ENCODE measurements at regions not wholly inside any gene's neighbourhood (a gene's known extent, or its start where the extent isn't known, plus 50 kb on each side); places are given as distances from the start of the nearest gene placed in this dataset.

DNA sequence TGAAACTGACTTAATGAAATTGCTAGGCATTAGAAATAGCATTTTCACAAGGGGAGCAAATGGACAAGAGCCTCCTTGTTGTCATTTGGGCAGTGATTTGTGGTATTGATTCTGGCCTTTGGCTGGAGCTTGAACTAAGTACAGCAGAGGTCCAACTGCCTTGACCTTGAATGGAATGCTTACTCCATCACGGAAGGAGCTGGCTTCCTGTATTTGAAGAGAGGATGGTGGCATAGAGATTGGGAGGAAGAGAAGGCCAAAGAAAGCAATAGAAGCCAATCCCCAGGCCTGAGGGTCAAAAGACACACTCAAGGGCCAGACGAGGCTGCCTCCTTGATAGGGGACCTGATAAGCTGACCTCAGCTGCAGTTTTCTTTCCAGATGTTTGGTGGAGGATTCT lies 126.6 kb upstream of the MPPED2 start:
- DNase-seq (ENCODE audit: low read depth in 1 of 2, low spot score in 1 of 2), result no peak
- H3K27me3 ChIP-seq (ENCODE audit: insufficient read depth, poor library complexity, severe bottlenecking), result no peaks in the 10 kb centered on the region
- TF ChIP-seq, protein P1, sequence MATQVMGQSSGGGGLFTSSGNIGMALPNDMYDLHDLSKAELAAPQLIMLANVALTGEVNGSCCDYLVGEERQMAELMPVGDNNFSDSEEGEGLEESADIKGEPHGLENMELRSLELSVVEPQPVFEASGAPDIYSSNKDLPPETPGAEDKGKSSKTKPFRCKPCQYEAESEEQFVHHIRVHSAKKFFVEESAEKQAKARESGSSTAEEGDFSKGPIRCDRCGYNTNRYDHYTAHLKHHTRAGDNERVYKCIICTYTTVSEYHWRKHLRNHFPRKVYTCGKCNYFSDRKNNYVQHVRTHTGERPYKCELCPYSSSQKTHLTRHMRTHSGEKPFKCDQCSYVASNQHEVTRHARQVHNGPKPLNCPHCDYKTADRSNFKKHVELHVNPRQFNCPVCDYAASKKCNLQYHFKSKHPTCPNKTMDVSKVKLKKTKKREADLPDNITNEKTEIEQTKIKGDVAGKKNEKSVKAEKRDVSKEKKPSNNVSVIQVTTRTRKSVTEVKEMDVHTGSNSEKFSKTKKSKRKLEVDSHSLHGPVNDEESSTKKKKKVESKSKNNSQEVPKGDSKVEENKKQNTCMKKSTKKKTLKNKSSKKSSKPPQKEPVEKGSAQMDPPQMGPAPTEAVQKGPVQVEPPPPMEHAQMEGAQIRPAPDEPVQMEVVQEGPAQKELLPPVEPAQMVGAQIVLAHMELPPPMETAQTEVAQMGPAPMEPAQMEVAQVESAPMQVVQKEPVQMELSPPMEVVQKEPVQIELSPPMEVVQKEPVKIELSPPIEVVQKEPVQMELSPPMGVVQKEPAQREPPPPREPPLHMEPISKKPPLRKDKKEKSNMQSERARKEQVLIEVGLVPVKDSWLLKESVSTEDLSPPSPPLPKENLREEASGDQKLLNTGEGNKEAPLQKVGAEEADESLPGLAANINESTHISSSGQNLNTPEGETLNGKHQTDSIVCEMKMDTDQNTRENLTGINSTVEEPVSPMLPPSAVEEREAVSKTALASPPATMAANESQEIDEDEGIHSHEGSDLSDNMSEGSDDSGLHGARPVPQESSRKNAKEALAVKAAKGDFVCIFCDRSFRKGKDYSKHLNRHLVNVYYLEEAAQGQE (IDR thresholded peaks at IDR 0.05; ENCODE audit: insufficient replicate concordance, low read depth), result no peak
- no peak for TF ChIP-seq SPI1 (IDR thresholded peaks at IDR 0.05; ENCODE audit: borderline replicate concordance, low read depth)
- TF ChIP-seq, protein P2, sequence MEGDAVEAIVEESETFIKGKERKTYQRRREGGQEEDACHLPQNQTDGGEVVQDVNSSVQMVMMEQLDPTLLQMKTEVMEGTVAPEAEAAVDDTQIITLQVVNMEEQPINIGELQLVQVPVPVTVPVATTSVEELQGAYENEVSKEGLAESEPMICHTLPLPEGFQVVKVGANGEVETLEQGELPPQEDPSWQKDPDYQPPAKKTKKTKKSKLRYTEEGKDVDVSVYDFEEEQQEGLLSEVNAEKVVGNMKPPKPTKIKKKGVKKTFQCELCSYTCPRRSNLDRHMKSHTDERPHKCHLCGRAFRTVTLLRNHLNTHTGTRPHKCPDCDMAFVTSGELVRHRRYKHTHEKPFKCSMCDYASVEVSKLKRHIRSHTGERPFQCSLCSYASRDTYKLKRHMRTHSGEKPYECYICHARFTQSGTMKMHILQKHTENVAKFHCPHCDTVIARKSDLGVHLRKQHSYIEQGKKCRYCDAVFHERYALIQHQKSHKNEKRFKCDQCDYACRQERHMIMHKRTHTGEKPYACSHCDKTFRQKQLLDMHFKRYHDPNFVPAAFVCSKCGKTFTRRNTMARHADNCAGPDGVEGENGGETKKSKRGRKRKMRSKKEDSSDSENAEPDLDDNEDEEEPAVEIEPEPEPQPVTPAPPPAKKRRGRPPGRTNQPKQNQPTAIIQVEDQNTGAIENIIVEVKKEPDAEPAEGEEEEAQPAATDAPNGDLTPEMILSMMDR (IDR thresholded peaks at IDR 0.05; ENCODE audit: insufficient read depth, low read length), result no peak
- no peak for TF ChIP-seq GABPA (IDR thresholded peaks at IDR 0.05; ENCODE audit: low read depth)
- no peak for TF ChIP-seq POLR2AphosphoS5 (IDR thresholded peaks at IDR 0.05; ENCODE audit: low read depth)

DNA sequence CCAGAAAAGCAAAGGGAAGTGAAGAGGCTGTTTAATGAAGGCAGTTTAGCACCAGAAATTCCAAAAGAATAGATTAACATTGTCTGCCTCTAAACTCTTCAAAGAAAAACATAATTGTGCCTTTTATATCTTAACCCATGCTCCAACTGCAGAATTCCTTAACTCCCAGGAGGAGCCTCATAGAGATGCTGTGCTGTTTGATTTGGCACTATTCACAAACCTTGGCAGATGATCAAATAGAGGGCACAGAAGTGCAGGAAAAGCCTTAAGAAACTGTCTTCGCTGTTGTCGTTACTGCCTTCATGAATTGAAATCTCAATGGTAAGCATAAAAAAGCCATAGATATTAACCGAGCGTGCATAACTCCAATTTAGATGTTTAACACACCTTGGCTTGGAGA lies 124.1 kb upstream of the MPPED2 start:
- no peaks in the 10 kb centered on the region for H3K27me3 ChIP-seq (ENCODE audit: insufficient read depth, poor library complexity, severe bottlenecking)
- DNase-seq (ENCODE audit: low read depth in 1 of 2, low spot score in 1 of 2), result no peak
- TF ChIP-seq GABPA (IDR thresholded peaks at IDR 0.05; ENCODE audit: low read depth), result no peak
- TF ChIP-seq, protein P1 (IDR thresholded peaks at IDR 0.05; ENCODE audit: insufficient replicate concordance, low read depth), result no peak
- no peak for TF ChIP-seq SPI1 (IDR thresholded peaks at IDR 0.05; ENCODE audit: borderline replicate concordance, low read depth)
- no peak for TF ChIP-seq POLR2AphosphoS5 (IDR thresholded peaks at IDR 0.05; ENCODE audit: low read depth)
- TF ChIP-seq, protein P2 (IDR thresholded peaks at IDR 0.05; ENCODE audit: insufficient read depth, low read length), result no peak
- H3K4me3 ChIP-seq (replicated peaks; ENCODE audit: insufficient read depth, low read length), result no peak overlapping the region
- no peak overlapping the region for H3K27ac ChIP-seq (replicated peaks)

More for the DNA sequence above, 126.6 kb upstream of the MPPED2 start:
- no peak overlapping the region for H3K27ac ChIP-seq (replicated peaks)
- H3K4me3 ChIP-seq (replicated peaks; ENCODE audit: insufficient read depth, low read length), result no peak overlapping the region

DNA sequence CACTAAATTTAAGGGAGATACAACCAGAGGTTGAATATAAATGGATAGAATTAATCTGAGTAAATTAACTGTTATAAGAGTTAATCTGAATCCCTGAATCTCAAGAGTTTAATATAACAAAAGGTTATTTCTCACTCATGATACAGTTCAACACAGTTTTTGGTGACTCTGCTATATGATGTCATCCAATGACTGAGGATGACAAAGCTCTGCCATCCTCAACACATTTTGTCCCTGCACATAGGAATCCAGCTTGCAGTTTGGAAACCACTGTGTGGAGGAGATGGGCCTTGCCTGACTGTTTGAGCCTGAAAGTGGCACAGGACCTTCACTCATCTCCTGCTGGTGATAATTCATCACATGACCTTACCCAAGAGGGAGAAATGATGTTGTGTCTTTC lies 121.0 kb upstream of the MPPED2 start:
- TF ChIP-seq, protein P2 (IDR thresholded peaks at IDR 0.05; ENCODE audit: insufficient read depth, low read length), result no peak
- TF ChIP-seq GABPA (IDR thresholded peaks at IDR 0.05; ENCODE audit: low read depth) (no peak), SPI1 (IDR thresholded peaks at IDR 0.05; ENCODE audit: borderline replicate concordance, low read depth) (no peak), POLR2AphosphoS5 (IDR thresholded peaks at IDR 0.05; ENCODE audit: low read depth) (no peak)
- TF ChIP-seq, protein P1 (IDR thresholded peaks at IDR 0.05; ENCODE audit: insufficient replicate concordance, low read depth), result no peak
- H3K4me3 ChIP-seq (replicated peaks; ENCODE audit: insufficient read depth, low read length), result no peak overlapping the region
- no peaks in the 10 kb centered on the region for H3K27me3 ChIP-seq (ENCODE audit: insufficient read depth, poor library complexity, severe bottlenecking)
- H3K27ac ChIP-seq (replicated peaks), result no peak overlapping the region
- DNase-seq (ENCODE audit: low read depth in 1 of 2, low spot score in 1 of 2), result no peak
